Endodermal cell (in vitro differentiated cells): ENCODE measurements at regions not wholly inside any gene's neighbourhood (a gene's known extent, or its start where the extent isn't known, plus 50 kb on each side); places are given as distances from the start of the nearest gene placed in this dataset.

Source experiments
- DNase-seq: peaks from one replicate; pipeline ENCODE4 v3.0.0-alpha.2; 2017
- H3K27ac ChIP-seq: 2 replicates; pipeline ENCODE4 v1.5.1; 2013; ENCODE audit warnings: mild to moderate bottlenecking, low read depth, low read length, moderate library complexity
- H3K27me3 ChIP-seq: 2 replicates; pipeline ENCODE4 v1.6.1; 2013; ENCODE audit warnings: mild to moderate bottlenecking, low read length, moderate library complexity; ENCODE audit not compliant: insufficient read depth, control insufficient read depth, poor library complexity, severe bottlenecking
- H3K36me3 ChIP-seq: 2 replicates; pipeline ENCODE4 v1.7.0; 2013; ENCODE audit warnings: mild to moderate bottlenecking, low read length, moderate library complexity; ENCODE audit not compliant: control insufficient read depth, insufficient read depth
- H3K4me1 ChIP-seq: one replicate; pipeline ENCODE4 v1.7.0; 2013; ENCODE audit warnings: low read length; ENCODE audit not compliant: control insufficient read depth, insufficient read depth
- H3K4me3 ChIP-seq: 2 replicates; pipeline ENCODE4 v1.5.1; 2013; ENCODE audit warnings: mild to moderate bottlenecking, low read length, moderate library complexity
- H3K9ac ChIP-seq: 2 replicates; pipeline ENCODE4 v1.6.1; 2013; ENCODE audit warnings: mild to moderate bottlenecking, low read length, moderate library complexity; ENCODE audit not compliant: poor library complexity, severe bottlenecking; ENCODE audit errors: extremely low read depth
- H3K9me3 ChIP-seq: 2 replicates; pipeline ENCODE4 v1.6.1; 2013; ENCODE audit warnings: mild to moderate bottlenecking, low read length, moderate library complexity; ENCODE audit not compliant: control insufficient read depth
- H3K27ac Mint-ChIP-seq: 2 replicates; pipeline ENCODE4 v1.8.0; 2020; ENCODE audit warnings: mixed read lengths
- H3K27me3 Mint-ChIP-seq: 2 replicates; pipeline ENCODE4 v1.8.0; 2021; ENCODE audit warnings: mild to moderate bottlenecking, mixed read lengths; ENCODE audit not compliant: insufficient read depth
- H3K36me3 Mint-ChIP-seq: 2 replicates; pipeline ENCODE4 v1.8.0; 2020; ENCODE audit warnings: low read depth, mixed read lengths
- H3K4me1 Mint-ChIP-seq: 2 replicates; pipeline ENCODE4 v1.8.0; 2020; ENCODE audit warnings: mixed read lengths
- H3K4me3 Mint-ChIP-seq: 2 replicates; pipeline ENCODE4 v1.8.0; 2020; ENCODE audit warnings: mild to moderate bottlenecking, moderate library complexity, mixed read lengths
- H3K9me3 Mint-ChIP-seq: 2 replicates; pipeline ENCODE4 v1.8.0; 2020; ENCODE audit warnings: mild to moderate bottlenecking, mixed read lengths
- CTCF ChIP-seq: fragments of 200-600 bp; sonication (generic); conservative IDR thresholded peaks from 2 replicates; pipeline ENCODE4 v1.5.0; 2021; ENCODE audit warnings: antibody characterized with exemption, mild to moderate bottlenecking
- WGBS, 2 experiments: methylation state at CpG; one replicate each; pipeline versions ENCODE4 v1.1.5 to v1.1.7; 2013; ENCODE audit warnings: missing lambda C conversion rate in 2 of 2, mixed read lengths in 1 of 2; ENCODE audit not compliant: insufficient coverage in 1 of 2, insufficient read length in 1 of 2; 5-methylcytosine and 5-hydroxymethylcytosine counted together

- Histone ChIP-seq H3K36me3 (no peaks in the 10 kb centered on the region), H3K27me3 (no peaks in the 10 kb centered on the region), H3K9me3 (peaks cover 5% of the 10 kb centered on the region), H3K4me3 (no peak overlapping the region), H3K9ac (no peak overlapping the region), H3K27ac (no peak overlapping the region), H3K4me1 (no peaks in the 10 kb centered on the region)
- Mint-ChIP-seq H3K4me1 (no peaks in the 10 kb centered on the region), H3K36me3 (no peaks in the 10 kb centered on the region), H3K27me3 (no peaks in the 10 kb centered on the region), H3K27ac (no peak overlapping the region), H3K4me3 (no peak overlapping the region), H3K9me3 (peaks cover 5% of the 10 kb centered on the region)
- DNase-seq = no peak
- 90% methylated on average over 2 of the region's 2 CpGs; no CpG with 5 or more reads in 1 of the 2 experiments for WGBS, 2 experiments
- no peak for TF ChIP-seq CTCF
Measured at GRCh38 chr4:152126238-152126637, 365.4 kb upstream of the GATB start.

- Mint-ChIP-seq H3K4me1 (no peaks in the 10 kb centered on the region), H3K36me3 (no peaks in the 10 kb centered on the region), H3K27me3 (peaks cover 14% of the 10 kb centered on the region), H3K27ac (no peak overlapping the region), H3K9me3 (peaks cover 5% of the 10 kb centered on the region), H3K4me3 (no peak overlapping the region)
- no peaks in the 10 kb centered on the region for H3K4me1 ChIP-seq
- H3K9me3 ChIP-seq = peaks cover 5% of the 10 kb centered on the region
- no peak for DNase-seq
- no peaks in the 10 kb centered on the region for H3K27me3 ChIP-seq
- no peak overlapping the region for H3K27ac ChIP-seq
- H3K9ac ChIP-seq = no peak overlapping the region
- no peak overlapping the region for H3K4me3 ChIP-seq
- H3K36me3 ChIP-seq = no peaks in the 10 kb centered on the region
- no peak for TF ChIP-seq CTCF
- WGBS, 2 experiments = 85 to 89% methylated on average over 4 to 12 of the region's 12 CpGs
Measured at GRCh38 chr4:152118819-152119553, 358.2 kb upstream of the GATB start.

- Histone ChIP-seq H3K36me3 (no peaks in the 10 kb centered on the region), H3K27ac (no peak overlapping the region), H3K9ac (no peak overlapping the region), H3K4me1 (no peaks in the 10 kb centered on the region), H3K4me3 (no peak overlapping the region), H3K27me3 (no peaks in the 10 kb centered on the region), H3K9me3 (peaks cover 5% of the 10 kb centered on the region)
- H3K36me3 Mint-ChIP-seq = no peaks in the 10 kb centered on the region
- 95 to 100% methylated on average over 4 to 8 of the region's 8 CpGs for WGBS, 2 experiments
- peaks cover 5% of the 10 kb centered on the region for H3K9me3 Mint-ChIP-seq
- no peaks in the 10 kb centered on the region for H3K4me1 Mint-ChIP-seq
- no peak for DNase-seq
- H3K27me3 Mint-ChIP-seq = peaks cover 14% of the 10 kb centered on the region
- TF ChIP-seq CTCF = no peak
- no peak overlapping the region for H3K4me3 Mint-ChIP-seq
- no peak overlapping the region for H3K27ac Mint-ChIP-seq
Measured at GRCh38 chr4:152117933-152118507, 357.2 kb upstream of the GATB start.
